ENCODE measurements at regions not wholly inside any gene's neighbourhood (a gene's known extent, or its start where the extent isn't known, plus 50 kb on each side); places are given as distances from the start of the nearest gene placed in this dataset.

GRCh38 chr18:55121397-55122170, 162.3 kb upstream of the CCDC68 start:
- no peak overlapping the region for H3K4me3 ChIP-seq
- no peak for DNase-seq (ENCODE audit: low spot score in 2 of 2)
- peaks cover 0 to 5% (median 0%) of the 10 kb centered on the region in 4 donors for H3K4me1 ChIP-seq
- no peak overlapping the region for H3K27ac ChIP-seq
- no peaks in the 10 kb centered on the region for H3K9me3 ChIP-seq
- WGBS, 2 donors: 90 to 91% methylated on average over 10 of the region's 10 CpGs
- H3K27me3 ChIP-seq: no peaks in the 10 kb centered on the region
- no peaks in the 10 kb centered on the region for H3K36me3 ChIP-seq
- TF ChIP-seq CTCF (IDR thresholded peaks at IDR 0.05): no peak
- TF ChIP-seq POLR2A (IDR thresholded peaks at IDR 0.05): no peak
- TF ChIP-seq EP300 (IDR thresholded peaks at IDR 0.05): no peak

GRCh38 chr18:55120896-55121295, 161.6 kb upstream of the CCDC68 start:
- DNase-seq (ENCODE audit: low spot score in 2 of 2): no peak
- Histone ChIP-seq H3K27ac (no peak overlapping the region), H3K4me1 (peaks cover 0 to 5% (median 0%) of the 10 kb centered on the region in 4 donors), H3K9me3 (no peaks in the 10 kb centered on the region), H3K4me3 (no peak overlapping the region), H3K27me3 (no peaks in the 10 kb centered on the region), H3K36me3 (no peaks in the 10 kb centered on the region)
- TF ChIP-seq EP300 (IDR thresholded peaks at IDR 0.05) (no peak), POLR2A (IDR thresholded peaks at IDR 0.05) (no peak), CTCF (IDR thresholded peaks at IDR 0.05) (no peak)

- Histone ChIP-seq H3K9me3 (no peaks in the 10 kb centered on the region), H3K27ac (no peak overlapping the region), H3K4me1 (peaks cover 0 to 5% (median 0%) of the 10 kb centered on the region in 4 donors), H3K27me3 (no peaks in the 10 kb centered on the region), H3K36me3 (no peaks in the 10 kb centered on the region), H3K4me3 (no peak overlapping the region)
- TF ChIP-seq POLR2A (IDR thresholded peaks at IDR 0.05) (no peak), CTCF (IDR thresholded peaks at IDR 0.05) (no peak), EP300 (IDR thresholded peaks at IDR 0.05) (no peak)
- DNase-seq (ENCODE audit: low spot score in 2 of 2): no peak
- WGBS, 2 donors: 79 to 81% methylated on average over 6 of the region's 6 CpGs
These were observed 160.2 kb upstream of the CCDC68 start for GRCh38 chr18:55119434-55119833.

GRCh38 chr18:55119016-55119415, 159.8 kb upstream of the CCDC68 start:
- Histone ChIP-seq H3K27me3 (no peaks in the 10 kb centered on the region), H3K9me3 (no peaks in the 10 kb centered on the region), H3K4me1 (peaks cover 0 to 5% (median 0%) of the 10 kb centered on the region in 4 donors), H3K36me3 (no peaks in the 10 kb centered on the region), H3K27ac (no peak overlapping the region), H3K4me3 (no peak overlapping the region)
- TF ChIP-seq CTCF (IDR thresholded peaks at IDR 0.05) (no peak), EP300 (IDR thresholded peaks at IDR 0.05) (no peak), POLR2A (IDR thresholded peaks at IDR 0.05) (no peak)
- no peak for DNase-seq (ENCODE audit: low spot score in 2 of 2)

GRCh38 chr18:55116863-55117262, 157.6 kb upstream of the CCDC68 start:
- peaks cover 0 to 5% (median 0%) of the 10 kb centered on the region in 4 donors for H3K4me1 ChIP-seq
- peak overlapping the region in 1 of 4 donors; percentile 1 for H3K27ac ChIP-seq
- 47 to 71% methylated on average over 3 of the region's 3 CpGs for WGBS, 2 donors
- no peaks in the 10 kb centered on the region for H3K36me3 ChIP-seq
- H3K27me3 ChIP-seq: no peaks in the 10 kb centered on the region
- DNase-seq (ENCODE audit: low spot score in 2 of 2): no peak
- TF ChIP-seq EP300 (IDR thresholded peaks at IDR 0.05): no peak
- TF ChIP-seq POLR2A (IDR thresholded peaks at IDR 0.05): no peak
- TF ChIP-seq CTCF (IDR thresholded peaks at IDR 0.05): no peak
- H3K9me3 ChIP-seq: no peaks in the 10 kb centered on the region
- no peak overlapping the region for H3K4me3 ChIP-seq
